Activated CD8-positive, alpha-beta T cell treated with anti-CD3 and anti-CD28 coated beads for 36 hours (primary cell): ENCODE measurements at regions not wholly inside any gene's neighbourhood (a gene's known extent, or its start where the extent isn't known, plus 50 kb on each side); places are given as distances from the start of the nearest gene placed in this dataset.
"Not testable (repeated sequence)": the region's sequence is repeated elsewhere in the genome, so short reads cannot be mapped to it uniquely, and the experiment has no call there.

ENCODE experiments used
- ATAC-seq: fragments of 200-7000 bp; cut with Tn5 transposase; one replicate; pipeline ENCODE4 v1.10.0; 2021; ENCODE audit warnings: mild to moderate bottlenecking, moderate library complexity
- CTCF ChIA-PET: fragments of 350-600 bp; sonication (Branson Sonifier 250); formaldehyde crosslinking; loops from one replicate; lab custom pipeline; 2021; ENCODE audit warnings: antibody characterized with exemption; lab: Charles Lee
- POLR2A ChIA-PET: fragments of 350-600 bp; sonication (Branson Sonifier 250); formaldehyde crosslinking; loops from one replicate; lab custom pipeline; 2021; ENCODE audit warnings: antibody characterized with exemption; lab: Charles Lee
- DNase-seq: peaks from one replicate; pipeline ENCODE4 v3.0.0-alpha.2; 2020
- H3K27ac Mint-ChIP-seq: one replicate; pipeline ENCODE4 v1.8.0; 2021; ENCODE audit warnings: mild to moderate bottlenecking, mixed read lengths
- H3K27me3 Mint-ChIP-seq: one replicate; pipeline ENCODE4 v1.8.0; 2021; ENCODE audit warnings: mixed read lengths
- H3K36me3 Mint-ChIP-seq: one replicate; pipeline ENCODE4 v1.8.0; 2021; ENCODE audit warnings: low read depth, mixed read lengths
- H3K4me1 Mint-ChIP-seq: one replicate; pipeline ENCODE4 v1.8.0; 2021; ENCODE audit warnings: low read depth, mixed read lengths
- H3K4me3 Mint-ChIP-seq: one replicate; pipeline ENCODE4 v1.8.0; 2021; ENCODE audit warnings: mild to moderate bottlenecking, moderate library complexity, mixed read lengths
- H3K9me3 Mint-ChIP-seq: one replicate; pipeline ENCODE4 v1.8.0; 2021; ENCODE audit warnings: mixed read lengths
- CTCF ChIP-seq: fragments of 200-600 bp; IDR thresholded peaks from one replicate; pipeline ENCODE4 v1.8.0; 2022; ENCODE audit warnings: antibody characterized with exemption, mild to moderate bottlenecking
- intact Hi-C: fragments of 100-400 bp; cut with micrococcal nuclease; formaldehyde crosslinking; loops from one replicate; pipeline ENCODE4 v1.10.0; 2022

- CTCF ChIA-PET = no interaction called here
- H3K36me3 Mint-ChIP-seq = no peaks in the 10 kb centered on the region
- no peak for ATAC-seq
Observed at GRCh38 chr5:2068531-2068930, 185.8 kb upstream of the IRX4 start.

DNA sequence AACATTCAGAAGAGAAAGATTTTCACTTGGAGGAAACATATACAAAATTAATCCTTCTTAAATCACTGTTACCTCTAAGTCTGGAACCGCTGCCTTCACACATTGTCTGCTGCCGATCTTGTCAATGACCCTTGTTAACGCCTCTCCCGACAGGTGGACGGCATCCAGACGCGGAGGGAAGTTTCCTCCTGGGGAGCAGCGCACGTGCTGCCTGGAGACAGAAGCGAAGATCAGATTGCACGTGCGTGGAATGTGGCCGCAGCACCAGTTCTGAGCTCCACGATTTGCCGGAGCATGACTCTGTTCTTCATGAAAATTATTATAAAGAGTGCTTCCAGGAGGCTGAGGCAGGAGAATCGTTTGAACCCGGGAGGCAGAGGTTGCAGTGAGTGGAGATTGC, 183.6 kb upstream of the IRX4 start:
- Mint-ChIP-seq H3K27ac (no peak overlapping the region), H3K27me3 (peaks cover 17% of the 10 kb centered on the region), H3K4me3 (no peak overlapping the region), H3K4me1 (no peaks in the 10 kb centered on the region), H3K9me3 (no peaks in the 10 kb centered on the region), H3K36me3 (no peaks in the 10 kb centered on the region)
- ATAC-seq (no peak), DNase-seq (no peak)
- TF ChIP-seq CTCF = no peak
- ChIA-PET POLR2A (no interaction called here), CTCF (no interaction called here)
- intact Hi-C loops = no loop called here

More at GRCh38 chr5:2068531-2068930, 185.8 kb upstream of the IRX4 start:
- H3K9me3 Mint-ChIP-seq = no peaks in the 10 kb centered on the region
- peaks cover 6% of the 10 kb centered on the region for H3K27me3 Mint-ChIP-seq
- intact Hi-C loops = no loop called here
- POLR2A ChIA-PET = no interaction called here
- H3K4me3 Mint-ChIP-seq = no peak overlapping the region
- H3K4me1 Mint-ChIP-seq = no peaks in the 10 kb centered on the region
- DNase-seq = no peak
- TF ChIP-seq CTCF = no peak
- no peak overlapping the region for H3K27ac Mint-ChIP-seq

DNA sequence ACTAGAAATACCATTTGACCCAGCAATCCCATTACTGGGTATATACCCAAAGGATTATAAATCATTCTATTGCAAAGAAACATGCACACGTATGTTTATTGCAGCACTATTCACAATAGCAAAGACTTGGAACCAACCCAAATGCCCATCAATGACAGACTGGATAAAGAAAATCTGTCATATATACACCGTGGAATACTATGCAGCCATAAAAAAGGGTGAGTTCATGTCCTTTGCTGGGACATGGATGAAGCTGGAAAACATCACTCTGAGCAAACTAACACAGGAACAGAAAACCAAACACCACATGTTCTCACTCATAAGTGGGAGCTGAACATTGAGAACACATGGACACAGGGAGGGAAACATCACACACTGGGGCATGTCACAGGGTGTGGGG, 180.7 kb upstream of the IRX4 start:
- H3K9me3 Mint-ChIP-seq, CTCF ChIA-PET, H3K36me3 Mint-ChIP-seq, H3K4me3 Mint-ChIP-seq, DNase-seq, ATAC-seq, POLR2A ChIA-PET, H3K27ac Mint-ChIP-seq, H3K4me1 Mint-ChIP-seq, intact Hi-C loops: not testable (repeated sequence)
- peaks cover 21% of the 10 kb centered on the region for H3K27me3 Mint-ChIP-seq

- Mint-ChIP-seq H3K27me3 (peaks cover 13% of the 10 kb centered on the region), H3K9me3 (no peaks in the 10 kb centered on the region), H3K4me1 (no peaks in the 10 kb centered on the region), H3K27ac (no peak overlapping the region), H3K4me3 (no peak overlapping the region), H3K36me3 (no peaks in the 10 kb centered on the region)
- ATAC-seq = no peak
- intact Hi-C loops = no loop called here
- CTCF ChIA-PET = no interaction called here
- POLR2A ChIA-PET = no interaction called here
- DNase-seq = no peak
- no peak for TF ChIP-seq CTCF
Observed at GRCh38 chr5:2052687-2053086, 170.0 kb upstream of the IRX4 start.

GRCh38 chr5:2049876-2050275, 167.2 kb upstream of the IRX4 start:
- Mint-ChIP-seq H3K36me3 (no peaks in the 10 kb centered on the region), H3K4me3 (no peak overlapping the region)

More at GRCh38 chr5:2049876-2050275, 167.2 kb upstream of the IRX4 start:
- no peak for TF ChIP-seq CTCF
- ATAC-seq (no peak), DNase-seq (no peak)
- Mint-ChIP-seq H3K27ac (no peak overlapping the region), H3K4me1 (no peaks in the 10 kb centered on the region), H3K27me3 (peaks cover 16% of the 10 kb centered on the region), H3K9me3 (peaks cover 4% of the 10 kb centered on the region)
- ChIA-PET POLR2A (no interaction called here), CTCF (interaction anchor here (1.0 kb wide), 1 partner anchor 11 kb away, joined by 4 read pairs; no protein-coding TSS in a partner anchor)
- intact Hi-C loops = no loop called here
